ENCODE measurements at regions not wholly inside any gene's neighbourhood (a gene's known extent, or its start where the extent isn't known, plus 50 kb on each side); places are given as distances from the start of the nearest gene placed in this dataset.
A peak's percentile ranks its signal among the peaks of the same experiment; 100 is the strongest.

DNA sequence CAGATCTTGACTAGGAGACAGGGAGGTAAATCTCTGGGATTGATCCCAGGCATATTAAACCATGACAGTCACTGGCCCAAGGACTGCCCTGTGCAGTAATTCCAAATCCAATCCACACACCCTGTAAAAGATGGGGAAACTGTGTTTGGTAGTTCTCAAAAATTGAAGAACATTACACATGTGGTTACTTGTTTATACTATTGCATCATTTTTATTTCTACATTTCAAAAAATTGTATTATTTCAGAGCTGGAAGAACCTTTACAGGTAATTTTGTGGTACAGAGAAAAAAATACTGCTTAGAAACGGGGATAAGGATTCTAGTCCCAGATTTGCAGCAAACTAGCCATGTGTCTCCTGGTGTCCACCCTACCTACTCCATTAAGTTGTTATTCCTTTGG, 400.5 kb downstream of the LRIG3 start:
- intact Hi-C loops (cut with DNase I): no loop called here
- 78 to 90% methylated on average over 1 of the region's 1 CpG for WGBS, 2 donors
- no peaks in the 10 kb centered on the region for H3K4me1 ChIP-seq
- DNase-seq: no peak
- peaks cover 0 to 16% (median 12%) of the 10 kb centered on the region in 3 donors for H3K9me3 ChIP-seq
- H3K36me3 ChIP-seq: no peaks in the 10 kb centered on the region
- no peak overlapping the region for H3K4me3 ChIP-seq
- no peaks in the 10 kb centered on the region for H3K27me3 ChIP-seq
- H3K27ac ChIP-seq: no peak overlapping the region
- TF ChIP-seq, protein P1, sequence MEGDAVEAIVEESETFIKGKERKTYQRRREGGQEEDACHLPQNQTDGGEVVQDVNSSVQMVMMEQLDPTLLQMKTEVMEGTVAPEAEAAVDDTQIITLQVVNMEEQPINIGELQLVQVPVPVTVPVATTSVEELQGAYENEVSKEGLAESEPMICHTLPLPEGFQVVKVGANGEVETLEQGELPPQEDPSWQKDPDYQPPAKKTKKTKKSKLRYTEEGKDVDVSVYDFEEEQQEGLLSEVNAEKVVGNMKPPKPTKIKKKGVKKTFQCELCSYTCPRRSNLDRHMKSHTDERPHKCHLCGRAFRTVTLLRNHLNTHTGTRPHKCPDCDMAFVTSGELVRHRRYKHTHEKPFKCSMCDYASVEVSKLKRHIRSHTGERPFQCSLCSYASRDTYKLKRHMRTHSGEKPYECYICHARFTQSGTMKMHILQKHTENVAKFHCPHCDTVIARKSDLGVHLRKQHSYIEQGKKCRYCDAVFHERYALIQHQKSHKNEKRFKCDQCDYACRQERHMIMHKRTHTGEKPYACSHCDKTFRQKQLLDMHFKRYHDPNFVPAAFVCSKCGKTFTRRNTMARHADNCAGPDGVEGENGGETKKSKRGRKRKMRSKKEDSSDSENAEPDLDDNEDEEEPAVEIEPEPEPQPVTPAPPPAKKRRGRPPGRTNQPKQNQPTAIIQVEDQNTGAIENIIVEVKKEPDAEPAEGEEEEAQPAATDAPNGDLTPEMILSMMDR (IDR thresholded peaks at IDR 0.05): no peak
- TF ChIP-seq POLR2A (IDR thresholded peaks at IDR 0.05): no peak

DNA sequence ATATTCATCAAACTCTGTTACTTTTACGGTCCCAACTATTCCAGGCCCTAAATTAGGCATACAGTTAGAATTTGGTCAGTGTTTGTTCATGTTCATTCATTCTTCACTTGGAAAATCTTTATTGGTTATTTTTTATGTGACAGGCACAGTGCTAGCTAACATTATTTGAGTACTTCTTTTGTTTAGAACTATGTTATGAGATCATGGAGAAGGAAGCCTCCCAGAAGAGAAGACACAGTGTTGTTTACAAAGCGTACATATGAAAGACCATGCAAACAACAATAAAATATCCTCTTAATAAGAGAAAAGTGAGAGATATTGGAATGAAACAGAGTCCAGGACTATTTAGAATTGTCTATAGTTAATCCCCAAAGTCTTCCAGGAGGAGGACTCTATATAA, 399.2 kb downstream of the LRIG3 start:
- no peaks in the 10 kb centered on the region for H3K36me3 ChIP-seq
- DNase-seq: no peak

GRCh38 chr12:58521796-58522195, 398.5 kb downstream of the LRIG3 start:
- TF ChIP-seq, protein P1 (IDR thresholded peaks at IDR 0.05): no peak
- TF ChIP-seq POLR2A (IDR thresholded peaks at IDR 0.05): no peak
- Histone ChIP-seq H3K4me3 (no peak overlapping the region), H3K4me1 (no peaks in the 10 kb centered on the region), H3K36me3 (no peaks in the 10 kb centered on the region), H3K27ac (no peak overlapping the region), H3K27me3 (no peaks in the 10 kb centered on the region), H3K9me3 (peaks cover 0 to 16% (median 12%) of the 10 kb centered on the region in 3 donors)
- WGBS, 2 donors: 42 to 60% methylated on average over 1 of the region's 1 CpG
- intact Hi-C loops (cut with DNase I): no loop called here
- no peak for DNase-seq

More for the DNA sequence above, 399.2 kb downstream of the LRIG3 start:
- H3K27ac ChIP-seq: no peak overlapping the region
- H3K9me3 ChIP-seq: peaks cover 0 to 16% (median 12%) of the 10 kb centered on the region in 3 donors
- H3K4me3 ChIP-seq: no peak overlapping the region
- TF ChIP-seq, protein P1 (IDR thresholded peaks at IDR 0.05): no peak
- TF ChIP-seq POLR2A (IDR thresholded peaks at IDR 0.05): no peak
- no peaks in the 10 kb centered on the region for H3K4me1 ChIP-seq
- intact Hi-C loops (cut with DNase I): no loop called here
- no peaks in the 10 kb centered on the region for H3K27me3 ChIP-seq
- 82% methylated on average over 2 of the region's 2 CpGs for WGBS, 2 donors

- Histone ChIP-seq H3K4me3 (no peak overlapping the region), H3K27me3 (no peaks in the 10 kb centered on the region), H3K9me3 (peaks cover 0 to 6% (median 2%) of the 10 kb centered on the region in 3 donors), H3K27ac (no peak overlapping the region), H3K4me1 (no peaks in the 10 kb centered on the region), H3K36me3 (no peaks in the 10 kb centered on the region)
- DNase-seq: no peak
- intact Hi-C loops (cut with DNase I): no loop called here
- TF ChIP-seq, protein P1 (IDR thresholded peaks at IDR 0.05): no peak
- no peak for TF ChIP-seq POLR2A (IDR thresholded peaks at IDR 0.05)
These were observed 396.9 kb downstream of the LRIG3 start for GRCh38 chr12:58523360-58523759.

- intact Hi-C loops (cut with DNase I): no loop called here
- no peak for DNase-seq
- H3K36me3 ChIP-seq: no peaks in the 10 kb centered on the region
- TF ChIP-seq POLR2A (IDR thresholded peaks at IDR 0.05): no peak
- TF ChIP-seq, protein P1 (IDR thresholded peaks at IDR 0.05): no peak
- peaks cover 0 to 32% (median 0%) of the 10 kb centered on the region in 3 donors for H3K4me1 ChIP-seq
- 0% methylated on average over 1 of the region's 1 CpG for WGBS, 2 donors
- no peaks in the 10 kb centered on the region for H3K9me3 ChIP-seq
- H3K4me3 ChIP-seq: no peak overlapping the region
- peak overlapping the region in 2 of 4 donors; percentile 31 to 54 for H3K27ac ChIP-seq
- H3K27me3 ChIP-seq: no peaks in the 10 kb centered on the region
These were observed 392.0 kb downstream of the LRIG3 start for GRCh38 chr12:58528271-58528670.

Measured in esophagus squamous epithelium (tissue), 5 donors.